ENCODE measurements at regions not wholly inside any gene's neighbourhood (a gene's known extent, or its start where the extent isn't known, plus 50 kb on each side); places are given as distances from the start of the nearest gene placed in this dataset.
"Not testable (repeated sequence)": the region's sequence is repeated elsewhere in the genome, so short reads cannot be mapped to it uniquely, and the experiment has no call there.

- no peak for DNase-seq
Observed at GRCh38 chr4:122973465-122973864, 51.1 kb upstream of the NUDT6 start.

- DNase-seq: no peak
Observed at GRCh38 chr4:122976111-122976510, 53.7 kb upstream of the NUDT6 start.

GRCh38 chr4:122977103-122977502 is 54.7 kb upstream of the NUDT6 start:
- DNase-seq: no peak

- DNase-seq: no peak
Observed at GRCh38 chr4:122978109-122978508, 55.7 kb upstream of the NUDT6 start.

- DNase-seq: no peak
Observed at GRCh38 chr4:122978789-122979188, 56.4 kb upstream of the NUDT6 start.

- DNase-seq: no peak
Observed at GRCh38 chr4:122980860-122981259, 58.5 kb upstream of the NUDT6 start.

GRCh38 chr4:122988696-122989095 is 66.3 kb upstream of the NUDT6 start:
- DNase-seq: no peak

GRCh38 chr4:122990891-122991290 is 68.5 kb upstream of the NUDT6 start:
- no peak for DNase-seq

GRCh38 chr4:122992057-122992456 is 69.7 kb upstream of the NUDT6 start:
- DNase-seq: no peak

GRCh38 chr4:122992641-122993040 is 70.2 kb upstream of the NUDT6 start:
- DNase-seq: no peak

- DNase-seq: no peak
Observed at GRCh38 chr4:122996350-122996749, 74.0 kb upstream of the NUDT6 start.

- DNase-seq: no peak
Observed at GRCh38 chr4:122997463-122998101, 75.2 kb upstream of the NUDT6 start.

GRCh38 chr4:123004079-123004478 is 81.7 kb upstream of the NUDT6 start:
- DNase-seq: not testable (repeated sequence)

GRCh38 chr4:123005126-123005525 is 82.7 kb upstream of the NUDT6 start:
- DNase-seq: not testable (repeated sequence)

- DNase-seq: no peak
Observed at GRCh38 chr4:123007679-123008078, 85.3 kb upstream of the NUDT6 start.

- DNase-seq: not testable (repeated sequence)
Observed at GRCh38 chr4:123012416-123012815, 90.0 kb upstream of the NUDT6 start.

GRCh38 chr4:123014038-123014437 is 91.6 kb upstream of the NUDT6 start:
- DNase-seq: no peak

- DNase-seq: no peak
Observed at GRCh38 chr4:123017078-123017477, 94.7 kb upstream of the NUDT6 start.

GRCh38 chr4:123017636-123018395 is 95.4 kb upstream of the NUDT6 start:
- DNase-seq: peak; percentile 84

- DNase-seq: no peak
Observed at GRCh38 chr4:123018396-123018775, 96.0 kb upstream of the NUDT6 start.

GRCh38 chr4:123020285-123020684 is 97.9 kb upstream of the NUDT6 start:
- DNase-seq: no peak

GRCh38 chr4:123023647-123024046 is 101.2 kb upstream of the NUDT6 start:
- no peak for DNase-seq

- DNase-seq: no peak
Observed at GRCh38 chr4:123024710-123025109, 102.3 kb upstream of the NUDT6 start.

GRCh38 chr4:123025398-123025797 is 103.0 kb upstream of the NUDT6 start:
- no peak for DNase-seq

GRCh38 chr4:123026015-123026414 is 103.6 kb upstream of the NUDT6 start:
- DNase-seq: peak; percentile 77
